ENCODE measurements at regions not wholly inside any gene's neighbourhood (a gene's known extent, or its start where the extent isn't known, plus 50 kb on each side); places are given as distances from the start of the nearest gene placed in this dataset.
A peak's percentile ranks its signal among the peaks of the same experiment; 100 is the strongest.

- no peak for DNase-seq (ENCODE audit: low read depth)
- H3K4me3 ChIP-seq (replicated peaks; ENCODE audit: low read depth, low read length) = no peak overlapping the region
- no peak for TF ChIP-seq CTCF (IDR thresholded peaks at IDR 0.05; ENCODE audit: low read length, missing control alignments)
These were observed 525.6 kb downstream of the INSC start for GRCh38 chr11:15640318-15640717.

- DNase-seq (ENCODE audit: low read depth) = no peak
- no peak overlapping the region for H3K4me3 ChIP-seq (replicated peaks; ENCODE audit: low read depth, low read length)
These were observed 526.7 kb downstream of the INSC start for GRCh38 chr11:15641271-15642045.

GRCh38 chr11:15645201-15645600 lies 530.5 kb downstream of the INSC start:
- DNase-seq (ENCODE audit: low read depth) = no peak
- no peak overlapping the region for H3K4me3 ChIP-seq (replicated peaks; ENCODE audit: low read depth, low read length)
- TF ChIP-seq CTCF (IDR thresholded peaks at IDR 0.05; ENCODE audit: low read length, missing control alignments) = no peak

More at GRCh38 chr11:15641271-15642045, 526.7 kb downstream of the INSC start:
- TF ChIP-seq CTCF (IDR thresholded peaks at IDR 0.05; ENCODE audit: low read length, missing control alignments) = no peak

GRCh38 chr11:15649371-15650104 lies 534.8 kb downstream of the INSC start:
- no peak overlapping the region for H3K4me3 ChIP-seq (replicated peaks; ENCODE audit: low read depth, low read length)

GRCh38 chr11:15650105-15650938 lies 535.6 kb downstream of the INSC start:
- peak overlapping the region; percentile 42 for H3K4me3 ChIP-seq (replicated peaks; ENCODE audit: low read depth, low read length)
- TF ChIP-seq CTCF (IDR thresholded peaks at IDR 0.05; ENCODE audit: low read length, missing control alignments) = peak; percentile 89
- peak; percentile 94 for DNase-seq (ENCODE audit: low read depth)

More at GRCh38 chr11:15649371-15650104, 534.8 kb downstream of the INSC start:
- DNase-seq (ENCODE audit: low read depth) = peak; percentile 56
- TF ChIP-seq CTCF (IDR thresholded peaks at IDR 0.05; ENCODE audit: low read length, missing control alignments) = no peak

GRCh38 chr11:15651033-15651432 lies 536.3 kb downstream of the INSC start:
- no peak for TF ChIP-seq CTCF (IDR thresholded peaks at IDR 0.05; ENCODE audit: low read length, missing control alignments)
- no peak for DNase-seq (ENCODE audit: low read depth)
- no peak overlapping the region for H3K4me3 ChIP-seq (replicated peaks; ENCODE audit: low read depth, low read length)

All from fibroblast of pulmonary artery (primary cell).